Stimulated activated CD8-positive, alpha-beta memory T cell treated with anti-CD3 and anti-CD28 coated beads, Interleukin-15, amount 100 ng/mL, for 1 hour (primary cell): ENCODE measurements at regions not wholly inside any gene's neighbourhood (a gene's known extent, or its start where the extent isn't known, plus 50 kb on each side); places are given as distances from the start of the nearest gene placed in this dataset.
"Not testable (repeated sequence)": the region's sequence is repeated elsewhere in the genome, so short reads cannot be mapped to it uniquely, and the experiment has no call there.

Source experiments
- DNase-seq: peaks from one replicate; pipeline ENCODE4 v3.0.0-alpha.2; 2020; ENCODE audit warnings: low read depth

DNA sequence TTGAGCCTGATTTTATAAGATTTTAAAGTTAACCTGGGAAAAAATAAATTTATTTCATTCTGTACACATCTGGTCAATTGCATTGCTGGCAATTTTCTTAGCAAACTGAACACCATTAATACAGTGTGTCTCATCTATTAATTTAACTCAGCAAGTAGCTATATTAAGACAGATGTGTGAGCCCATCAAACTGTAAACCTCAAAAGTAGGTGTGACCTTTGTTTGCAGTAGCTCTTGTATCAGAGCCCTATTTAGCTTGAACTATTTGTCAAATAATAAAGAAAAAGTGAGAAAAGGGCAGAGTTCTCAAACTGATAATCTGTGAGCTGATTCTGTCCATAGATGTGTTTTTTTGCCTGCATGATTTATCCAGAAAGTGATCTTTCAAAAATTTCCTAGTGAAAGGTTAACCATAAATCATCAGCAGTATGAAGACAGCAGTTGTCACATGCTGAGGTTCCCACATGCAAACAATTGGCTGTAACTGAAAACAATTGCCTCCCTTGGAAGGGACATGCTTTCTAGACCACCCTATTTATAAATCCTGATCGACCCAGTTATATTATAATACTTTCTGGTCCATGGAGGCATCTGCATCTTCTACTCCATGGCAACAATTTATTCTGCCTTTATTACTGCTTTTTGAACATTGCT is 646.5 kb downstream of the NSUN3 start:
- no peak for DNase-seq

DNA sequence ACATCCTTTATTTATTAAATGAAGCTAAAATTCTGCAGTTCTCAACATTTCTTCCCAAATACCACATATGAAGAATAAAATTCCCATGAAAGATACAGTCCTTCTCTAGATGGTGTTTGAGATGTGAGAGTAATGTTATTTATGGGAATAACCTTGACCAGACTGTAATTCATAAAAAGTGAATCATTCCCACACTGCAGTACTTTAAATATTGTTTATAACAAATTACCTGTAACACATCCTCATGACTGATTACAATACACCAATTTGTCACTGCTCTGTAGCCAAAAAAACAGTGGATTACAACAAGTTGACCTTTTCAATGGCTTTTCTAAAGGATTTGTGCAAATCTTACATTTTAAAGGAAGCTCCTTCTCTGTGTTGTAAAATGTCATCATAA is 651.3 kb downstream of the NSUN3 start:
- no peak for DNase-seq

DNA sequence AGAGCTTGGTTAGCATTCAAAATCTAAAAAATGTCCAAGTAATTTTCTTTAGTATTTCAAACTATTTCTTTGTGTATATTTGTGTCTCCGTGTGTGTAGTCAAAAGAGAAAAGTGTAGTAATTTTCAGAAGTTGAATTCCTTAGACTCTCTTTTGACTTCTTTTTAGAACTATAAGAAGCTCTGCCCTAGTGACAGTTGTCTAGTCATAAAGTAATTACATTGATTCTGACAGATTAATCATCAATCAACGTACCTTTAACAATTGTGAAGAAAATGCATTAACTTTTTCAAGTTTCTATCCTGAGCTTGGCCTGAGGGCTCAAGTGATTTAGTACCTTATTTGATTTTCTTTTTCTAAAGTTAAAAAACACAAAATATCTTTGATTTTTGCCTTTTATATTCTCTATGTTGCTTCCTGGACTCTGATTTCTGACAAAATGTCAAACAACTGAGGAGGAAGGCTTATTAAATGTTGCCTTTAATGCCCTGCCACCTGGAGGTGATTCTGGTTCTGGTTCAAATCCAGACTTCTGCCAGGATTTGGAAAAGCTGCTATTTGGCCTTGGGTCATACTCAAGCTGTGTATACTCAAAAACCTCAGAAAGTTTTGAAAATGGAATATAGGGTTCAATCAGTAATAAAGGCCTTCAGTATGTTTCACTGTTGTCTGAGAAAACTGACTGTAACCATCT is 653.6 kb downstream of the NSUN3 start:
- no peak for DNase-seq

DNA sequence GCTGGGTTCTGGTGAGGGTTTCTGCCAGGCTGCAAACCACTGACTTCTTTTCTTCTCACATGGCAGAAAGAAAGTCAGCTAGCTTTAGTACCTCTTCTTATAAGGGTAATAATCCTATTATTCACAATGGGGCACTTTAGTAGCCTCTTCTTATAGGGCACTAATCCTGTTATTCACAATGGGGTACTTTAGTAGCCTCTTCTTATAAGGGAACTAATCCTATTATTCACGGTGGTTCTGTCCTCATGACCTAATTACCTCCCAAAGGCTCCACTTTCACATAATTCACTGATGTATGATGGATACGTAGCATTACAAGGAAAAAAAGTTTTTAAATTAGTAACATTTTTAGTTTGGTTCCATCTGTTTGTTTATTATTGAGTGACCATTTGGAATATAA is 671.3 kb downstream of the NSUN3 start:
- no peak for DNase-seq

DNA sequence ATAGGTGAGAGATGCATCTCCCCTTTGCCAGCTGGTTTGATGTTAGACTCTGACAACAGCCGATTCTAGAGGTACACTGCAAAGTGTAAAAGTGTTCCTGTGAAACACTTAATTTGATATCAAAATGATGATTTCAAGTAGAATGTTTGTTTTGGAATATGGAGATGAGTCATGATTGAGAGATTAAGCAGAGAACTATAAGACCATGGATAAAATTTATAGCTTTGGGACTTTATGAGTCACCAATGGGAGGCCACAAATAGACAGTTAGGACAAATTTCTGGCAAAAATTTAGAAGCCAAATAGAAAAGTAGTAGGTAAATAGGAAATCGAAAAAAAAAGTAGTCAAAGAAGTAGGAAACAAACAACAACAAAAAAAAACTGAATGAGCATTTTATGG is 672.5 kb downstream of the NSUN3 start:
- no peak for DNase-seq

DNA sequence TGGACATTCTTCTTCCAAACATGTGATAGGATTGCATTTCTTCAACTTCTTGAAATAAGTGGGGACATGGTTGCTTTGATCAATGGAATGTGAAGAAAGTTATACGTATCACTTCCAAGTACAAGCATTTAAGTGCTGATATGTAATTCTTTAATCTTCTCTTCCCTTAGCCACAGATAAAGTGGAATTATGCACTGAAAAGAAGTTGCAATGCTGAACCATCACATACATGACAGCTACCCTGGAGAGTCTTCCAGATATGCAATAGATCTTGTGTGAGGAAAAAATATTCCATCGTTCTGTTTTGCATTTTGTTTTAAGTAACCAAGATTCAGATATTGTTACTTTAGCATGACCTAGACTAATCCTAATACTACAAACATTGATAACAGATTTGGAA is 674.3 kb downstream of the NSUN3 start:
- no peak for DNase-seq

DNA sequence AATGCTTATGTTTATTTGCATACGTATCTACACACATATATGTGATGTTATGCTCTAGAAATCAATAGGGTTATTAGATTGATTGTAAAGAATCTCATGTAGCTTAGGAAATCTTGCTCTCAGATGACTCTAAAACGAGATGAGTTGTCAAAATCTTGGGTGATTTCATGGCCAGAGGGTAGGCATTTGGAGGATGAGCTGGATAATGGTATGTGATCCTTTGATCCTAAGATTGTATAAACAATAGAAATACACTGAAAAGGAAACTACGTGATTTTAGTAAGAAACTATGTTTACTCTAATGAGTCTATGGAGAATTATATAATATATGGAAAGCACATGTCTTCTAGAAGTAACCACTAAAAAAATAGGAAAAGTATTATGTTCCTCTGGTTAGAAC is 676.6 kb downstream of the NSUN3 start:
- no peak for DNase-seq

DNA sequence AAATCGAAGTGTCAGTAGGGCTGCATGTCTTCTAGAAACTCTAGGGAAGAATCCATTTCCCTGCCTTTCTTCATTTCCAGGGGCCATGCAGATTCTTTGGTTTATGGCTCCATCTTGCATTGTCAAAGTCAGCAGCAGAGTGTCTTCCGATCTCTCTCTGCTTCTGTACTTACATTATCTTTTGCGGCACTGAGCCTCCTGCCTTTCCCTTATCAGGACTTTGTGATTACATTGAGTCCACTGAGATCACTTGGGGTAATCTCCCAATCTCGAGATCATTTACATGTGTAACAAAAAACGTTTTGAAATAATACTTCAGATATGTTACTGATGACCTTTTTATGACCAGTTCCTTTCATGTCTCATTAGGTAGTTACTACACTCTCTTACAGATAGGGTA is 695.9 kb downstream of the NSUN3 start:
- no peak for DNase-seq

DNA sequence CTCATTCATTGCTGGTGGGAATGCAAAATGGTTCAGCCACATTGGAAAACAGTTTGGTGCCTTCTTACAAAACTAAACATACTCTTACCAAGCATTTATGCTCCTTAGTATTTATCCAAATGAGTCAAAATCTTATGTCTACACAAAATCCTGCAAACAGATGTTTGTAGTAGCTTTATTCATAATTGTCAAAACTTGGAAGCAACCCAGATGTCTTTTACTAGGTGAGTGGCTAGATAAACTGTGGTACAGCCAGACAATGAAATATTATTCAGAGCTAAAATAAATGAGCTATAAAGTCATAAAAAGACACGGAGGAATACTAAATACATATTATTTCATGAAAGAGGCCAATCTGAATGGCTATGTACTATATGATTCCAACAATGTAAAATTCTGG is 709.5 kb downstream of the NSUN3 start:
- DNase-seq, result no peak

DNA sequence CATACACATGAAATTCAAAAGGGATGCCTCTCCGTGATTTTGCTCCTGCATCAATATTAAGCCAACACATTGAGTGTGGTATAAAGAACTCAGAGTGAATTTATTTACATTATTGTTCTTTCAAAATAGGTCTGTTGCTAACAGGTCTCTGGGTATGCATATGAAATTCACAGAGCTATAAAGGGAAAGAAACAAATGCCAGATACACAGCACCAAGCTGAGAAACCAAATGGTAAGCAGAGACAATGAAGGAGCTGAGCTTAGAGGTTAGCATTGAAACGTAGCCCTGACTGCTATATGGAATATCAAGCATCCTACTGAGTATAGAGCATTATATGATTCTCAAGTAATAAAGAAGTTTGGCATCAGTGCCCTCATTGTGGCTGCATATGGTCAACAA is 712.9 kb downstream of the NSUN3 start:
- no peak for DNase-seq

DNA sequence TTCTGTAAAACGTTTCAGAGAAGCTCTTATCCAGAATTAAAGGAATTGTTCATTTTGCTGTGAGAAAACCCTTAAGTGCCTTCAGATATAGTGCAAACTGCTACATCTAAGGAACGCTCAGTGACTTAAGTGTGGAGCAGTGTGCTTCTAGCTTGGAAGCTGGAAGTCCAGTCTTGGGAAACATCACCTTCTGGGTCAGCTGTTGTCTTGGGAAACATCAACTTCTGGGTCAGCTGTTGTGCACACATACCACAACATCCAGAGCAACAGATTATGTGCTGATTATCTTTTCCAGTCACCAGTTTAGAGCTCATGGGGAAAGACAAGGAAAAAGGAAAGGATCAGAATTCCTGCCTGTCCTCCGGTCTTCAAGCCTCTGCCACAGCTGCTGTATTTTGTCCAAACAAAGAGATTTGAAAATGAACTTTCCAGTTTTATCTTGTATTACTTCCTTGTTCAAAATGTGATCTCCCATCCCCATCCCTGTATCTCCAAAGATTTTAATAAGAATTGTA is 713.6 kb downstream of the NSUN3 start:
- no peak for DNase-seq

DNA sequence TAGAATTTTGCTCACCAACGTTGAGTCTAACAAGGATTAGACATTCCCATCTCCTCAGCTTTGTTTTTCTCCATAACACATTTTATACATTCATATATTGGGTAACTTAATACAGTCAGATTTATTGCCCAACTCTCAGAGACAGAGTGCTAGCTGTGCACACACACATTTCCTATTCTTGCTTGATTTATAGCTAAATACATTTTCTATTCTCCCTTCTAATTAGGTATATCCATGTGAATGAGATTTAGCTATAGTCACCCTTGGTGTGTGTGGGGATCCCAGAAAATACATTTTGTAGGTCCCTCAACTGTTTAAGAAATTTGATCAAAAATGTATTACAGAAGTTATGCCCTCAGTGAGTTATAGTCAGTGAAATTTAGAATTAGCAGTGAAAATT is 715.4 kb downstream of the NSUN3 start:
- DNase-seq, result no peak

DNA sequence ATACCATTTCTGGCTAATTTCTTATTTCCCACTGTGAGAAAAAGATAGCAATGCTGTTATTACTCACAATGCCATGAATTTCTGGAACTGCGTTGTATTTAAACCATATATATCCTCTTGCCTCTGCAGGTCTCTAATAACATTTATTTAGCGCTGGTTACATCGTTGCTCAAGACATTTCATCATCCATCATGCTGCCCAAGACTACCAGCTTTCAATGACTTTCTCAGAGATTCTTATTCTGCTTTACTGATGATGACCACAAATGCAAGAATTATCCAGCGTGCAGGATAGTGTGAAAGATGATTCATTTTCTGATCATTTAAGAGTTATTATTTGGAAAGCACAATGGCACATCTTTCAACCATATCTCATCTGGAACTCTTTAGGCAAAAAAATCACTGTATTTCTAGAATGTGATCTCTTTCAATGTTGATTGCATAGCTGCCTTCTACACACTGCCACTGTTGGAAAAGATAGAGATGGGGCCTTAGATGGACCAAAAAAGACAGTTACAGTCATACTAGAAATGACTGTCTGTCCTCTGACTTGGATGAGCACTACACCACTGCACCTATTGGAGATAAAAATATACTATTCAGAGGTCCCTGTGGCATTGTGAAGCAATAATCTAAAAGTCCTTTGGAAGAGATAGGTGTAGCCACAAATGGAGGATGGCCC is 716.1 kb downstream of the NSUN3 start:
- no peak for DNase-seq

DNA sequence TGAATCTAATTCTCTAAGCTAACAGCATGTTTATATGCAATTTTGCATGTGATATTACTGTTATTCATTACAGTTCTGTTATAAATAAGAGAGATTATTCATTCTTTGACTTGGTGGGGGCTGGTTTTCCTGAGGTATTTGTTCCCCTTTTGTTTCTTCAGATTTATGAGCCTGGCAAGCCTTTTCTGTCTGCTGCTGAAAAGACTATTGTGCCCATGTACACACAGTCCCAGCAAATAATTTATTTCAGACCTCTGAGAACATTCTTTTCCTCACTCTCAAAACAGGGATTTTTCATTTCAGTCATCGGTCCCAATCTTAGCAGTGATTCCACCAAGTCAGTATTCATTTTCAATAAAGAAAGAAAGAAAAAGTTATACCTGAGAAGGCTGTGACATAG is 716.8 kb downstream of the NSUN3 start:
- DNase-seq, result no peak

DNA sequence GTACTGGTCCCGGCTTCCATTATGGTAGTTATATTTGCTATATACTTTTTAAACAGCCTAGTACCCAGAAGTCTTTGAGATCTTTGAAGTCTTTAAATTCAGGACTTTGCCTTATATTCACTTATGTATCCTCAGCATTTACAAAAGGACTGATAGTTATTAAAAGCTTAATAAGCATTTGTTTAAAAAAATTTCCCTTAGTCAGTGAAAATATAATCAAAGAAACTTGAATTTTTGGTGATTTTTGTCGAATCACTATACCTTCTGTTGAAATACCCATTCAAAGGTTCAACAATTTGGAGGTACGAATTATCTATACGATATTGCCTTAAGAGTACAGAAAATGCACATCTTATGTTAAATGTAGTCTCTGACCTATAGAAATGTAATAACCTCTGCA is 721.4 kb downstream of the NSUN3 start:
- DNase-seq, result no peak

DNA sequence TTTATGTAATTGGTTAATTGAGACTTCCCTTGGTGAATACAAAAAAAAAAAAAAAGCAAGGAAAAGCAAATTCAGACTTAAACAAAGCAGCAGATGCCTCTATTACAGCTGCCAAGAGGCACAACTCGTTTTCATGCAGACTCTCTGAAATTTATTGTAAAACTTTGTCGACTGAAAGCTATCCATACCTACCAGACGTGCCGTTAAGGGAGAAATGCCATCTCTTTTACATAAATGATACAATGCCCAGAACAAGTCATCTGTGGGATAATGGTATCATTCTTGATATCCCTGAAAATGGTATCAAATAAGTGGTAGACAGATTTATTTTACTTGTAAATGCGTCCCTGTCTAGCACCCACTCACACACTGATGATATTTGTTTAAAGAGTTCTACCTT is 724.2 kb downstream of the NSUN3 start:
- DNase-seq, result no peak

DNA sequence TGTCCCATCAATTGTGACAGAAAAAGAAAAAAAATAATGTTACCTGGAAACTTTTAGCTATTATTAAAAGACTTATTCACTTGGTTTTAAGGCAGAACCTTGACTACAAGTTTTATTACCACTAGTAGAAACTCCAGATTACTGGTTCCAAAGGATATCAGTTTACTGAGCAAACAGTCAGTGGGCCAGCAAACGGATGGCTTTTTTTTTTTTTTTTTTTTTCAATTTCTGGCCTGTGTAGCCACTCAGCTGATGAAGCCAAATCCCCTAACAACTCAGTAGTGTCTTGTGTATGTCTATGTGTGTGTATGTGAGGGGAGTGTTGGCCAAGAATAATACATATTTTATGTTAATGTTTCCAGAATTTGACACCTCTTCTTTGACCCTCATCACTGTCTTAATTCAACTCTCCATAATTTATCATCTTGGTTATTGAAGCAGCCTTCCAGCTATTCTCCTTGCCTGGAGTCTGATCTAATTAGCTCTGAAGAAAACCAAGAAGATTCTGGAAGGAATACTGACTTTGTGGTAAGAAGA is 724.9 kb downstream of the NSUN3 start:
- no peak for DNase-seq

DNA sequence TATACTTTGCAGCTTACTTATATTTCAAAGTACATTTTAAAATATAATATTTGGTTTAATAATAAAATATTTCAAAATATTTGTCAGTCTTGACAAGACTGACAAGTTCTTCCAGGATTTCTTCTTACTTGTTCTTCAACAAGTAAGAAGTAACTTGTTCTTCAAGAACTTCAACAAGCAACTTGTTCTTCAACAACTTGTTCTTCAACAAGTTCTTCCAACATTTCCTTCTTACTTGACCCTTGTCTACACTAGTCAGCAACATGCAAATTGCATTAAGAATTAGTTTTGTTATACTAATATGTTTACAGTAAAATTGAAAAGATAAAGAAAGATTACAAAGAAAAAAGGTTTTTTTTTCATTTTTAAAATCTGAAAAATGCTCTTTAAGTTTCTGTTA is 731.7 kb downstream of the NSUN3 start:
- no peak for DNase-seq

DNA sequence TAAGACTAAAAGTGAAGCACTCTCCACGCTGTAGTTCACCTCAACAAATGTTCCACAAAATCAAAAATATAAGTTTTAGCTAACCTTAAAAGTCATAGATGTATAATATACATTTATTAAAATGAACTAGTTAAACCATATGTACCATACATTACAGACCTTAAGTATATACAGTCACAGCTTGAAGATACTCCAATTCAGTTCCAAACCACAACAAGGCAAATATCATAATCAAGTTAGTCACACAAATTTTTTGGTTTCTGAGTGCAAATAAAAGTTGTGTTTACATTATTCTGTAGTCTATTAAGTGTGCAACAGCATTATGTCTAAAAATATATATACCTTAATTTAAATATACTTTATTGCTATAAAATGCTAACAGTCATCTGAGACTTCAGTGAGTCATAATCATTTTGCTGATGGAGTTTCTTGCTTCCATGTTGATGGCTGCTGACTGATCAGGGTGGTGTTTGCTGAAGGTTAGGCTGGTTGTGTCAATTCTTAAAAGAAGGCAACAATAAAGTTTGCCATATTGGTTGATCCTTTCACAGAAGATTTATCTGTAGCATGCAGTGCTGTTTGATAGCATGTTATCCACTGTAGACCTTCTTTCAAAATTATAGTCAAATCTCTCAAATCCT is 736.7 kb downstream of the NSUN3 start:
- DNase-seq, result no peak

DNA sequence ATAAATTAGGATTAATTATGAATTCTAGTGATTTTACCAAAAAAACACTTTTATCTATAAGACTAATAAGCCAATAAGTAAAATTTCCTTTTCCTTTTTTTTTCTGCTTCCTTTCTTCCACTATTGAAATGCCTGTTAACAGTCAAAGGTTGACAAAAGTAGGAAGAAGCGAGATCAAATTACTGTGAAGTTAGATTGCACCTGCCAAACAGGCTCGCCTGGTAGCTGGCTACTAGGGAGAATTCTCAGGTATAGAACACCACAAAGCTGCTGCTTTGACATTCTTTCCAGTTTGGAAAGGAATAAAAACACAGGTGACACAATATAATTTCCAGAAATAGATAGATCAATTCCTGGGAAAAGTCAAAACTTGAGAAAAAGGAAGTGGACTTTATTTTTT is 749.0 kb downstream of the NSUN3 start:
- DNase-seq, result no peak

DNA sequence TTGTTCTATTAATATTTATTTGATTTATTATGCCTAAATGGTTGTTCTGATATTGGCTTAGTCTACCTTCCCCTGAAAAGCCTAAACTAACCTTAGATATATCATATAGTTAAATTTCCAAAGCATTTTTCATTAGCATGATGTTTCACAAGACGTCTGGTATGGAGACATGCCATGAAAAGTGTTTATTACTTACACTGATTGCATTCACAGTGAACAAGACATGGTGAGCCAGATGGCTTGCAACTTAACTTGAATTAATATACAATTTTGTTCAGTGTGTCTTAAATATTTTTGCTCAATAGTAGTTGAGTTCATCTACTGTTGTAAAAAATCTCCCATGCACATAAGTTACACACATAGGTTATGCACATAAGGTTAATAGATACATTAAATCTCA is 758.4 kb downstream of the NSUN3 start:
- no peak for DNase-seq

DNA sequence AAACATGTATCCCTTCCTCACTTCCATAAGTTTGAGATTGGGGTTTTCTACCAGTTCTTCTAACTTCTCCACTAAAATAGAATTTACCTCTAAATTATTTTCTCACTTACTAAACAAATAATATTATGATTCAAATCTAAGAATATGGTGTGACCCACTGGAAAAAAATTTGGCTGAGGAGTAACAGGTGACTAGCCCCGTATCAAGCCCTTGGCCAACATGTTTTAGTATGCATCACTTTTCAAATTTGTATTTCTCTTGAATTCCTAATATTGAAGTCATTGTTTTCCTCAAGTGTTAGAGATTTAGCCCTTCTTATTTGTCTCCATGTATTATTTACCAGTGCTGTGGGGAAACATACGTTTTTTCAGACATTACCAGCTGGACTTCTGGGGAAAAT is 759.4 kb downstream of the NSUN3 start:
- no peak for DNase-seq

DNA sequence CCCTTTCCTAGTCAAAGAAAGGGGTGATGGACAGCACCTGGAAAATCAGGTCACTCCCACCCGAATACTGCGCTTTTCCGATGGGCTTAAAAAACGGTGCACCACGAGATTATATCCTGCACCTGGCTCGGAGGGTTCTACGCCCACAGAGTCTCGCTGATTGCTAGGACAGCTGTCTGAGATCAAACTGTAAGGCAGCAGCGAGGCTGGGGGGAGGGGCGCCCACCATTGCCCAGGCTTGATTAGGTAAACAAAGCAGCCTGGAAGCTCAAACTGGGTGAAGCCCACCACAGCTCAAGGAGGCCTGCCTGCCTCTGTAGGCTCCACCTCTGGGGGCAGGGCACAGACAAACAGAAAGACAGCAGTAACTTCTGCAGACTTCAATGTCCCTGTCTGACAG is 783.4 kb downstream of the NSUN3 start:
- DNase-seq, result not testable (repeated sequence)
